ENCODE measurements at regions not wholly inside any gene's neighbourhood (a gene's known extent, or its start where the extent isn't known, plus 50 kb on each side); places are given as distances from the start of the nearest gene placed in this dataset.

GRCh38 chr17:20774472-20775135, 195.1 kb downstream of the CDRT15L2 start:
- TF ChIP-seq POLR2A (IDR thresholded peaks at IDR 0.05) (no peak), CTCF (IDR thresholded peaks at IDR 0.05) (no peak)
